ENCODE measurements at regions not wholly inside any gene's neighbourhood (a gene's known extent, or its start where the extent isn't known, plus 50 kb on each side); places are given as distances from the start of the nearest gene placed in this dataset.

GRCh38 chr5:8842971-8843551 is 702.8 kb downstream of the SEMA5A start:
- no peak for TF ChIP-seq CTCF (IDR thresholded peaks at IDR 0.05; ENCODE audit: partially characterized antibody, unreplicated experiment)
- peaks cover 8% of the 10 kb centered on the region for H3K9me3 Mint-ChIP-seq (ENCODE audit: unreplicated experiment)
- H3K4me3 Mint-ChIP-seq (ENCODE audit: unreplicated experiment) = no peak overlapping the region
- peaks cover 2% of the 10 kb centered on the region for H3K27me3 Mint-ChIP-seq (ENCODE audit: unreplicated experiment)
- H3K27ac Mint-ChIP-seq (ENCODE audit: unreplicated experiment) = peak overlapping the region; percentile 48
- DNase-seq = peak; percentile 39
- no peaks in the 10 kb centered on the region for H3K36me3 Mint-ChIP-seq (ENCODE audit: unreplicated experiment)
- H3K4me1 Mint-ChIP-seq (ENCODE audit: low read depth, unreplicated experiment) = peaks cover 20% of the 10 kb centered on the region

GRCh38 chr5:8843771-8844170 is 702.1 kb downstream of the SEMA5A start:
- peak overlapping the region; percentile 45 for H3K4me3 Mint-ChIP-seq (ENCODE audit: unreplicated experiment)
- H3K4me1 Mint-ChIP-seq (ENCODE audit: low read depth, unreplicated experiment) = peaks cover 18% of the 10 kb centered on the region
- peaks cover 8% of the 10 kb centered on the region for H3K9me3 Mint-ChIP-seq (ENCODE audit: unreplicated experiment)
- no peak for TF ChIP-seq CTCF (IDR thresholded peaks at IDR 0.05; ENCODE audit: partially characterized antibody, unreplicated experiment)
- peak overlapping the region; percentile 48 for H3K27ac Mint-ChIP-seq (ENCODE audit: unreplicated experiment)
- H3K36me3 Mint-ChIP-seq (ENCODE audit: unreplicated experiment) = no peaks in the 10 kb centered on the region
- peaks cover 2% of the 10 kb centered on the region for H3K27me3 Mint-ChIP-seq (ENCODE audit: unreplicated experiment)
- DNase-seq = peak; percentile 62

DNA sequence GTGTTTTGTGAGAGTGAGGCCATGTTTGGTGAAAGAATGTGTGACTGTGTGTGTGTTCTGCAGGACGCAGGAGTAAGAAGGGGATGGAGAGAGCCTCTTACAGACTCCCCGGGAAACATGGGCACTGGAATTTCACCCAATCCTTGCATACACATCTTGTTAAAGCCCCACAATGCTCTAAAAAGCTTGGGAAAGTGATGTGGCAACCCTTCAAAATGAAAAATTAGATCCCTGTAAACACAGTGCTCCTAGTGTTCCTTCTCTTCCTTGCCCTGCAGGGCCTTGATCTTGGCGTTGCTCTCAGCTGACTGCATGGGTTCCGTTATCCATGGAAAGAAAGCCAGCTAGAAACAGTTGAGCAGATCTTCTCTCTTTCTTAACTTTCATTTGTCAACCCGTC is 701.7 kb downstream of the SEMA5A start:
- Mint-ChIP-seq H3K9me3 (ENCODE audit: unreplicated experiment) (peaks cover 8% of the 10 kb centered on the region), H3K4me3 (ENCODE audit: unreplicated experiment) (peak overlapping the region; percentile 45), H3K27ac (ENCODE audit: unreplicated experiment) (peak overlapping the region; percentile 48), H3K4me1 (ENCODE audit: low read depth, unreplicated experiment) (peaks cover 17% of the 10 kb centered on the region), H3K27me3 (ENCODE audit: unreplicated experiment) (peaks cover 2% of the 10 kb centered on the region), H3K36me3 (ENCODE audit: unreplicated experiment) (no peaks in the 10 kb centered on the region)
- DNase-seq = no peak
- TF ChIP-seq CTCF (IDR thresholded peaks at IDR 0.05; ENCODE audit: partially characterized antibody, unreplicated experiment) = no peak

- DNase-seq = no peak
- Mint-ChIP-seq H3K36me3 (ENCODE audit: unreplicated experiment) (no peaks in the 10 kb centered on the region), H3K27me3 (ENCODE audit: unreplicated experiment) (peaks cover 2% of the 10 kb centered on the region), H3K4me1 (ENCODE audit: low read depth, unreplicated experiment) (peaks cover 16% of the 10 kb centered on the region), H3K9me3 (ENCODE audit: unreplicated experiment) (peaks cover 8% of the 10 kb centered on the region), H3K27ac (ENCODE audit: unreplicated experiment) (no peak overlapping the region), H3K4me3 (ENCODE audit: unreplicated experiment) (no peak overlapping the region)
- no peak for TF ChIP-seq CTCF (IDR thresholded peaks at IDR 0.05; ENCODE audit: partially characterized antibody, unreplicated experiment)
Observed at GRCh38 chr5:8844847-8845246, 701.0 kb downstream of the SEMA5A start.

- no peak for TF ChIP-seq CTCF (IDR thresholded peaks at IDR 0.05; ENCODE audit: partially characterized antibody, unreplicated experiment)
- Mint-ChIP-seq H3K27me3 (ENCODE audit: unreplicated experiment) (peaks cover 2% of the 10 kb centered on the region), H3K4me1 (ENCODE audit: low read depth, unreplicated experiment) (peaks cover 14% of the 10 kb centered on the region), H3K9me3 (ENCODE audit: unreplicated experiment) (peaks cover 5% of the 10 kb centered on the region), H3K36me3 (ENCODE audit: unreplicated experiment) (no peaks in the 10 kb centered on the region), H3K27ac (ENCODE audit: unreplicated experiment) (no peak overlapping the region), H3K4me3 (ENCODE audit: unreplicated experiment) (no peak overlapping the region)
- DNase-seq = no peak
Observed at GRCh38 chr5:8845296-8845695, 700.6 kb downstream of the SEMA5A start.
